C4-2B (cell line): ENCODE measurements at regions not wholly inside any gene's neighbourhood (a gene's known extent, or its start where the extent isn't known, plus 50 kb on each side); places are given as distances from the start of the nearest gene placed in this dataset.

Source experiments
- ZFX ChIP-seq: fragments of 450-650 bp; IDR thresholded peaks from 2 replicates; pipeline ENCODE4 v1.6.1; 2017
- TF ChIP-seq, protein P1 (sequence below): fragments of 450-650 bp; conservative IDR thresholded peaks from 2 replicates; pipeline ENCODE4 v1.5.1; 2017; ENCODE audit warnings: mild to moderate bottlenecking

DNA sequence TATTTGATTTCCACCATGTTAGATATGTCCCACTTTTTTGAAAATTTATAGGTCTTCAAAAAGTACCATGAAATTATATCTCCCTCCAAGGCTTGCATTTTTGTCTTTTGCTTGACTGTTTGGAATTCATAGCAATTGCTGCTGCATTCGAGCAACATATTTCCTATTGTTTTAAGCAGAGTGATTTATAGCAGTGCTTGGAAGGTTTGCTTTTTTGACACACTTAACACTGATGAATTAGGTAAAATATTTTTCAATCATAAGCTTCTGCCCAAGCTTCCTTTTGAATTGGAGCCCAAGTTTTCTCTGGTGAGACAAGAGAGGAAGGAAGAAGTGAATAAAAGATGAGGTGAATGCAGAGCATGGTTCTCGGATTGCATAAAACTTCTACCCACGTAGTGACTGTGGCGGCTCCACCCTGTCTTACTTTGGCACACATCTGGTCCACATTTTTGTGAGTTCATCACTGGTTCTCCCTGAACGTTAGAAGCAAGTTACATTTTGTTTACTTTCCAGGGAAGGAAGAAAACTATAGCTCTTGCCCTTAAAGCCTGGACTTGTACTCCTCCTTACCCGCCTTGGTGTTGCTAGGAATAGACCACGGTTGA is 667.0 kb downstream of the TSN start:
- TF ChIP-seq, protein P1, sequence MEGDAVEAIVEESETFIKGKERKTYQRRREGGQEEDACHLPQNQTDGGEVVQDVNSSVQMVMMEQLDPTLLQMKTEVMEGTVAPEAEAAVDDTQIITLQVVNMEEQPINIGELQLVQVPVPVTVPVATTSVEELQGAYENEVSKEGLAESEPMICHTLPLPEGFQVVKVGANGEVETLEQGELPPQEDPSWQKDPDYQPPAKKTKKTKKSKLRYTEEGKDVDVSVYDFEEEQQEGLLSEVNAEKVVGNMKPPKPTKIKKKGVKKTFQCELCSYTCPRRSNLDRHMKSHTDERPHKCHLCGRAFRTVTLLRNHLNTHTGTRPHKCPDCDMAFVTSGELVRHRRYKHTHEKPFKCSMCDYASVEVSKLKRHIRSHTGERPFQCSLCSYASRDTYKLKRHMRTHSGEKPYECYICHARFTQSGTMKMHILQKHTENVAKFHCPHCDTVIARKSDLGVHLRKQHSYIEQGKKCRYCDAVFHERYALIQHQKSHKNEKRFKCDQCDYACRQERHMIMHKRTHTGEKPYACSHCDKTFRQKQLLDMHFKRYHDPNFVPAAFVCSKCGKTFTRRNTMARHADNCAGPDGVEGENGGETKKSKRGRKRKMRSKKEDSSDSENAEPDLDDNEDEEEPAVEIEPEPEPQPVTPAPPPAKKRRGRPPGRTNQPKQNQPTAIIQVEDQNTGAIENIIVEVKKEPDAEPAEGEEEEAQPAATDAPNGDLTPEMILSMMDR, result no peak
- TF ChIP-seq ZFX, result no peak
